HG03571 (cell line): ENCODE measurements at regions not wholly inside any gene's neighbourhood (a gene's known extent, or its start where the extent isn't known, plus 50 kb on each side); places are given as distances from the start of the nearest gene placed in this dataset.

ENCODE experiments used
- ATAC-seq: cut with Tn5 transposase; IDR thresholded peaks from one replicate; pipeline ENCODE4 v1.9.1; 2021; ENCODE audit not compliant: unreplicated experiment

GRCh38 chr5:174159327-174160114, 114.0 kb downstream of the NSG2 start:
- ATAC-seq: no peak

GRCh38 chr5:174165406-174165805, 119.9 kb downstream of the NSG2 start:
- ATAC-seq: no peak

GRCh38 chr5:174166231-174167079, 120.9 kb downstream of the NSG2 start:
- ATAC-seq: no peak

GRCh38 chr5:174167080-174167910, 121.8 kb downstream of the NSG2 start:
- no peak for ATAC-seq

- no peak for ATAC-seq
Observed at GRCh38 chr5:174172152-174172551, 126.6 kb downstream of the NSG2 start.

- ATAC-seq: no peak
Observed at GRCh38 chr5:174172566-174172965, 127.1 kb downstream of the NSG2 start.

GRCh38 chr5:174173766-174174165, 128.3 kb downstream of the NSG2 start:
- ATAC-seq: no peak

- ATAC-seq: no peak
Observed at GRCh38 chr5:174175716-174176268, 130.3 kb downstream of the NSG2 start.

GRCh38 chr5:174176511-174176910, 131.0 kb downstream of the NSG2 start:
- no peak for ATAC-seq

GRCh38 chr5:174177531-174177930, 132.0 kb downstream of the NSG2 start:
- no peak for ATAC-seq

GRCh38 chr5:174177976-174178605, 132.6 kb downstream of the NSG2 start:
- ATAC-seq: no peak

GRCh38 chr5:174180639-174181038, 135.1 kb downstream of the NSG2 start:
- ATAC-seq: no peak

GRCh38 chr5:174182111-174182510, 136.6 kb downstream of the NSG2 start:
- no peak for ATAC-seq

- no peak for ATAC-seq
Observed at GRCh38 chr5:174183701-174184100, 138.2 kb downstream of the NSG2 start.

- ATAC-seq: no peak
Observed at GRCh38 chr5:174185506-174185905, 140.0 kb downstream of the NSG2 start.

- ATAC-seq: no peak
Observed at GRCh38 chr5:174186096-174186695, 140.7 kb downstream of the NSG2 start.

- no peak for ATAC-seq
Observed at GRCh38 chr5:174187001-174187400, 141.5 kb downstream of the NSG2 start.

GRCh38 chr5:174187481-174187880, 142.0 kb downstream of the NSG2 start:
- no peak for ATAC-seq

- no peak for ATAC-seq
Observed at GRCh38 chr5:174188295-174188694, 142.8 kb downstream of the NSG2 start.
